NB4 (cell line): ENCODE measurements at regions not wholly inside any gene's neighbourhood (a gene's known extent, or its start where the extent isn't known, plus 50 kb on each side); places are given as distances from the start of the nearest gene placed in this dataset.

Source experiments
- DNase-seq: peaks from one replicate; pipeline ENCODE4 v3.0.0; 2010; ENCODE audit warnings: low read depth
- H3K4me3 ChIP-seq: one replicate; pipeline ENCODE4 v1.5.1; 2011; ENCODE audit warnings: mild to moderate bottlenecking, low read depth, low read length, moderate library complexity
- CTCF ChIP-seq: IDR thresholded peaks from one replicate; pipeline ENCODE4 v1.5.1; 2012; ENCODE audit warnings: low read depth, low read length
- MAX ChIP-seq: IDR thresholded peaks from 2 replicates; pipeline ENCODE4 v1.6.1; 2011; ENCODE audit warnings: low read depth, low read length
- MYC ChIP-seq: IDR thresholded peaks from 2 replicates; pipeline ENCODE4 v1.6.1; 2011; ENCODE audit warnings: low read depth, low read length
- POLR2A ChIP-seq: IDR thresholded peaks from 2 replicates; pipeline ENCODE4 v1.6.1; 2011; ENCODE audit warnings: mild to moderate bottlenecking; ENCODE audit not compliant: insufficient read length; ENCODE audit errors: extremely low read depth

- no peak overlapping the region for H3K4me3 ChIP-seq
- no peak for TF ChIP-seq MYC
- no peak for TF ChIP-seq MAX
- no peak for TF ChIP-seq POLR2A
- TF ChIP-seq CTCF = no peak
- DNase-seq = no peak
Measured at GRCh38 chr4:67273666-67274065, 271.6 kb downstream of the CENPC start.

- no peak for TF ChIP-seq CTCF
- no peak for TF ChIP-seq MYC
- TF ChIP-seq MAX = no peak
- TF ChIP-seq POLR2A = no peak
Measured at GRCh38 chr4:67261971-67262370, 283.3 kb downstream of the CENPC start.

GRCh38 chr4:67256388-67257043 is 288.8 kb downstream of the CENPC start:
- DNase-seq = no peak
- H3K4me3 ChIP-seq = no peak overlapping the region
- no peak for TF ChIP-seq POLR2A
- no peak for TF ChIP-seq CTCF
- TF ChIP-seq MYC = no peak
- no peak for TF ChIP-seq MAX

More at GRCh38 chr4:67261971-67262370, 283.3 kb downstream of the CENPC start:
- DNase-seq = no peak
- H3K4me3 ChIP-seq = no peak overlapping the region

DNA sequence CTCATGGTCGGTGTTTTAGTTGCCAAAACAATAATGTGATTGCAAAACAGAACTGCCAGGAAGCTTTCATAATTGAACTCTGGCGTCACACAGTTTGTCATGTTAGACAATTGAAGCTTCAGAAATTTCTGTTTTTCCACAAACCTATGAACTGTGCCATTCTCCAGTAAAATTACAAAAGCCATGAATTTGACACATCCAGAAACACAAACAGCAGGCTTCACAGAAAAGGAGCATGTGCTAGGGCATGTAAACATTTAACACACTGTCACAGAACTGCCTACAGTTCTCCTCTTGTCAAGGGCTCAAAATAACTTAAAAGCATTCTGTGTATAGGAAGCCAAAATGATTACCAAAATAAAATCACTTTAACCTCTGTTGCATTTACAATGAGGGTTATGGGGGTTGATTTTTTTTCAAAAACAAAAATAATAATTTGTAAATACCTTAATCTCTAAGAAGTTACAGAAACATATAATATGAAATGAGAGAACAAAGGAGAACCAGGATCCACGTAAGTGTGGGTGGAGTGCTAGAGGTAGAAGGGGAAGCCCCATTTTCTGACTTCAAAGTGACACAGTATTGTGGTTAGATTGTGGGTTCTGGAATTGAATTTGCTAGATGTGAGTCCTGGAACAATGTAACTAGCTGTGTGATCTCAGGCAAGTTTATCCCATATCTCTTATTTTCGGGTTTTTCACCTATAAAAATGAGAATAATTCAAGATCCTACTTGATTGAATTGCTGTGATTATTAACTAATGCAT is 295.0 kb downstream of the CENPC start:
- no peak overlapping the region for H3K4me3 ChIP-seq
- TF ChIP-seq MAX (no peak), POLR2A (no peak), CTCF (no peak), MYC (no peak)
- peak; percentile 45 for DNase-seq

DNA sequence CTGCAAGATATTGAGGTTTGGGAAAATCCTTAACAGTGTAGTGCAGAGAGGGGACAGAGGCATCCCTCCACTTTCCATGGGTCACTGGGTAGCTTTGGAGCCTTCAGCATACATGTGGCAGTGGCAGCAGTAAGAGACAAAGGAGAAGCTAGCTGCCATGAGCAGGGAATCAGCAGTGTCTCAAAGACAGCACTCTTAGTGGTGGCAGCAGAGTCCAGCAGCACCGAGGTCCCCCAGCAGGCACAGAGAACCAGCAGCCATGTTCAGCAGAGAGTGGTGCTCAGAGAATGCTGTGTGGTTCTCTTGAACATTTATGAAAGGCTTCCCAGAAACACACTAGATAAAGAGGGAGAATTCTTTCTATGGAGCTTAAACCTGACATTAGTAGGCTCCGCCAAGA is 308.5 kb downstream of the CENPC start:
- no peak for TF ChIP-seq MYC
- TF ChIP-seq MAX = no peak
- no peak for TF ChIP-seq POLR2A
- no peak for TF ChIP-seq CTCF
- peak; percentile 1 for DNase-seq
- H3K4me3 ChIP-seq = no peak overlapping the region
